22Rv1 (cell line): ENCODE measurements at regions not wholly inside any gene's neighbourhood (a gene's known extent, or its start where the extent isn't known, plus 50 kb on each side); places are given as distances from the start of the nearest gene placed in this dataset.

Experiments used
- CTCF ChIP-seq: fragments of 450-650 bp; IDR thresholded peaks from 2 replicates; pipeline ENCODE4 v1.5.1; 2017; ENCODE audit warnings: mild to moderate bottlenecking
- ZFX ChIP-seq: fragments of 450-650 bp; IDR thresholded peaks from 2 replicates; pipeline ENCODE4 v1.6.1; 2017; ENCODE audit warnings: antibody characterized with exemption, borderline replicate concordance

GRCh38 chr4:138374947-138375346 is 132.8 kb upstream of the SLC7A11 start:
- no peak for TF ChIP-seq CTCF
- TF ChIP-seq ZFX, result no peak
